Muscle of arm (tissue), 1 donor: ENCODE measurements at regions not wholly inside any gene's neighbourhood (a gene's known extent, or its start where the extent isn't known, plus 50 kb on each side); places are given as distances from the start of the nearest gene placed in this dataset.
A peak's percentile ranks its signal among the peaks of the same experiment; 100 is the strongest.

ENCODE experiments used
- DNase-seq: peaks from one replicate; pipeline ENCODE4 v3.0.0-alpha.2; 2013

DNA sequence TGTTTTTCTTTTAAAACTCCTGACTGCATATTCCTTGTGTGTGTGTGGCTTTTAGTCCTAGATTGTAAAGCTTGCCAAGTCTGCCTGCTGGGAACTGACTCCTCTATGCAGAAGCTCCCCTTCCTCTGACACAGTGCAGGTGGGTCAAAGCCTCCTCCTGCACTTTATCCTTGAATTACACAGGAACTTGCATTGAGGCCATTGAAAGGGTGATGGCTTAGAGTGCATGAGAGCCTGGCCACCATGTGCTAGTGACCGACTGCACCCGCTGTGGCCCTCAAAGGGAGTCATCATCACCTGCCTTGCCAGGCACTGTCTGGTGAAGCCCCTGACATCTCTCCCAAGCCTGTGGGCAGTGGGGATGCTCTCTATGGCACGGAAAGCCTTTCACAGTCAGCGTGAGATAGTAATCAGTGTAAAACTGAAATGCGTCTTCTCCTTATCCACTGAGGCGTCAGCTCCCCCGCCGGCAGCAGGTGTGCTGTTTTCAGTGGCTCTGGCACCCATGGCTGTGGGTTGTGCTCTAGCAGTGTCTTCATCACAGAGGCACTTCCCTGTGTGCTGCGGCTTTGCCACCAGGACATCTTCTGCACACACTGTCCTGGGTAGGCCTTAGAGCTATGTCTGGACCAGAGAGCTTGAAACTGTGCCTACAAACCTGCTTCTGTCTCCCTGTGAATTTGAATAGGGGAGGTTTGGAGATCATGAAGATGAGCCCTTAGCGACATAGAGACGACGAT lies 87.9 kb downstream of the THBS2 start:
- DNase-seq: peak; percentile 41

- DNase-seq: no peak
Observed at GRCh38 chr6:169164986-169165385, 88.7 kb downstream of the THBS2 start.

GRCh38 chr6:169164451-169164850 lies 89.2 kb downstream of the THBS2 start:
- DNase-seq: no peak

DNA sequence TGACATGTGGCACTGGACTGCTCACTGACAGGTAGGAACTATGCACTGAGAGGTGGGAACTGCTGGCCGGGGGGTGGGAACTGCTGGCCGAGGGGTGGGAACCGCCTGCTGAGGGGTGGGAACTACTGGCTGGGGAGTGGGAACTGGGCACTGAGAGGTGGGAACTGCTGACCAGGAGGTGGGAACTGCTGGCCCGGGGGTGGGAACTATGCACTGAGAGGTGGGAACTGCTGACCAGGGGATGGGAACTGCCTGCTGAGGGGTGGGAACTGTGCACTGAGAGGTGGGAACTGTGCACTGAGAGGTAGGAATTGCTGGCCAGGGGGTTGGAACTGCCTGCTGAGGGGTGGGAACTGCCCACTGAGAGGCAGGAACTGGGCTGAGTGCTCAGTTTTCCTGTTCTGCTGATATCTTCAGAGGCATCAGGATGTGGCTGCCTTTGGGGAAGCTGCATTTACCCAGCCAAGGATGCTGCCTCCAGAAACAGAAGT lies 90.2 kb downstream of the THBS2 start:
- DNase-seq: no peak

DNA sequence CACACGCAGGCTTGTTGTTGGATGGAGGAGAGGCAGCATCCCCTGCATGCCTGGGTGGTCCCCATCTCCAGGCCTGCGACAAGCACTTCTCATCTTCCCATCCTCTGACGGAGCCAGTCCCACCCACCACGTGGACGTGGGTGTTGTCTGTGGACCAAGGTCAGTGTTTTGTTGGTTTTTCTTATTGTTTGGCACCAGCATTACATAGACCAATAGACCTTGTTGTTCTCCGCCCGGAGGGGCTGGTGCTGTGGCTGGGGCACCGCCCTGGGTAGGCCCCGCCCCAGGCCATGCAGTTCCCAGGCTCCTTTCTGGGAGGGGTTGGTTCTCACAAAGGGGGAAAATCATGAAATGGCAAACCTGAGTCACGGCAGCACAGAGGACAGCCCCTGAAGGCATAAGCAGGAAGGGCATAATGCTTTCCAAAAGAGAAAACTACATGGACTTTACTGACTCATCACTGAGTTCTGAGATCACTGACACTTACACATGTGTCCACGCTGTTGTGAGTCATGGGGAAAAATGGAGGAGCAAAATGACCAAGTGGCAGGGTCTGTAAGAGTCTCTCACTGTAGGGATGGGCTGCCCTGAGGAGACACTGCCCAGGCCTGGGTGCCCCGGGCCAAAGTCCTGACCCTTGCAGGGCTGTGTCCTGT lies 90.8 kb downstream of the THBS2 start:
- peak; percentile 31 for DNase-seq

GRCh38 chr6:169162249-169162648 lies 91.4 kb downstream of the THBS2 start:
- no peak for DNase-seq

DNA sequence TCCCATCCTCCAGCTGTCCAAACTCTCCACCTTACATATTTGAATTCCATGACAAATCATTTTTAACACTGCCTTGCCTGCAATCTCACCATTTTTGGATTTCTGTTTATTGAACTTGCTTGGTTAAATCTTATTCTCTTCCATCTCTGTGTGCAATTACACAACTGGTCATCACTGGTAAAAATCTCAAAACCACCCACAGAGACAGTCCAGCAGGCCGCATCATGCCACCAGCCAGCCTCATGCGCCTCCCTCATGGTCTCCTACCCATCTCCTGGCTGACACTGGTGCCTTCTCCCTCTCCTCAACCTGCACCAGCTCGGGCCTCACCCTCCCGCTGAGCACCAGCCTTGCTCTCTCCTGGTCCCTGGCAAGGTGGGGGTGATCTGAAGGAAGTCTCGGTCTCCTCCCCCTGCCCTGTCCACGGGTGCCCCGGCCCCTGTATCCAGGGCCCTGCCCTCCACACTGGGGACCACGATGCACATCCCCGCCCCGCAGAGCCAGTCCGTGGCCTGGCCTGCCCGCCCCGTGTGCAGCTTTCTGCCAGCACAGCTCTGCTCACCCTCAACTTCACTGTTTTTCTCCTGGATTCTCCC lies 92.0 kb downstream of the THBS2 start:
- no peak for DNase-seq

DNA sequence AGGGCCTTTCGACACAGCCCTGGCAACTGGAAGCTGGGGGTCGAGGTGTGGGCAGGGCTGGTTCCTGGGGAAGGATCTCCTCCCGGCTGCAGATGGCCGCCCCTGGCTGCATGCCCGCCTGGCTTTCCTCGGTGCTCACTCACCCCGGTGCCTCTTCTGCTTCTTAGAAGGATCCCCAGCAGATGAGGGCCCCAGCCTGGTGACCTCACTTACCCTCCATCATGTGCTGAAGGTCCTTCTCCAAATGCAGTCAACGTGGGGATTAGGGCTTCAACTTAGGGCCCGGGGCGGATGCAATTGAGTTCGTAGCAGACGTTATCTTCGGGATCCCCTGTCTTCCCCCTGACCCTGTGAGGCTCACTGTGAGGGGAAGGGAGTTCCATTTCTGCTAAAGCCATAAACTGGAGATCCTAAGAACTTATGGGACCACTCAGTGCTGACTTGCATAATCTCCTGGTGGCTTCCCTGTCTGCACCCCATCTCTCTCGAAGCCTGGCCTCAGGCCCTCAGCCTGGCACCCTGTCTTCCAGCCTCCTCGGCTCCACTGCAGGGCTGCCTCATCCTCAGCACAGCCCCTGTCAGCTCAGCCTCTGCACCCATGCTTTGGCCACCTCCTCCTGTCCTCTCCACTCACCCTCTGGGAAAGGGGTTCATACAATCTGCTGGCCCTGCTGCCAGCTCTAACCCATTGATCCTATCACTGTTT lies 92.6 kb downstream of the THBS2 start:
- DNase-seq: no peak

DNA sequence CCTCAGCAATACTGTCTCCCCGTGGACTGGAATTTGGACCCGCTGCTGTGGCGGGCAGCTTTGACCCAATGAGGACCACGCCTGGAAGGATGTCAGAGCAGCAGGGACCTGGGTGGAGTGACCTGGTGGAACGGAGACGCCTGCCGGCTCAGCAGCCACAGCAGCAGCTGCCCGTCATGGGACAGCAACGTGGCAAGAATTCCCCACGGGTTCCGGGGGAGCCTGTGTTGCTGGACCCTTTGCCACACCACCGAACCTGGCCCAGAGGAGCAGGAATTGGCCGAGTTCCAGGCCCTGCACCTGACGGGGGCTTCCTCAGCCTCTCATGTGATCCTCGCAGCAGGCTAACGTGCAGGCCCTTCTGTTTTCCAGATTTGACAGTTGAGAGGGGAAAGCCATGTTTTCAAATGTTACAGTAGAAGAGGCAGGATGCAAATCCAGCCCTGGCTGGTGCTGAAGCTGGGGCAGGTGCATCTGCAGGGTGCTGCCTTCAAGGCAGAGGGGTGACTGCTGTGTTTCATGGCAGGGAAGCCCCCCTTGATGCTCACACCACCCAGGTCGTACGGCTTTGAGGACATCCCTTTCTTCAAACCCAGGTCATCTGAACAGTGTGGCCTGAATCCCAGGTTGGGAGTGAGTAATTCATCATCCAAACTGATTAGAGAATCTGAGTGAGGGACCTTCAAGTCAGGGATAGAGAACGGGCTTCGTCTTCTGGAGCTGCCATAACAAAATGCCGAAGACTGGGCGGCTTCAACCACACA lies 93.4 kb downstream of the THBS2 start:
- DNase-seq: no peak

DNA sequence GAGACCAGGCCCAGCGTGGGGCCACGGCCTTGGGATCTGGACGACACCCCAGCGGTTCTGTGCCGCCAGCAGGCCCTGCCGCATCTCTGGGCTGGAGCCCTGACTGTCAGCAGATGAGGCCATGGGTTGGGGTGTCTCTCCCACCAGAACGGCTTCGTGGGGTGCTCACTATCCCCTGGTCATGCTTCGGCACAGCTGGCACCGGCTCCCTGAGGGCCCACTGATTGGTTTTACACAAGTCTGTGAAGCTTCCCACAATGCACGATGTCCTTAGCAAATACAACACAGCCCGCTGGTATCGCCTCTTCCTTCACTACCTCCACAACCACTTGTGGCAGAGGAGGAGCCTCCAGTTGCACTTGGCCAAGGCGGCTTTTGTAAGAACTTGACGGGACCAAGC lies 94.3 kb downstream of the THBS2 start:
- DNase-seq: no peak

DNA sequence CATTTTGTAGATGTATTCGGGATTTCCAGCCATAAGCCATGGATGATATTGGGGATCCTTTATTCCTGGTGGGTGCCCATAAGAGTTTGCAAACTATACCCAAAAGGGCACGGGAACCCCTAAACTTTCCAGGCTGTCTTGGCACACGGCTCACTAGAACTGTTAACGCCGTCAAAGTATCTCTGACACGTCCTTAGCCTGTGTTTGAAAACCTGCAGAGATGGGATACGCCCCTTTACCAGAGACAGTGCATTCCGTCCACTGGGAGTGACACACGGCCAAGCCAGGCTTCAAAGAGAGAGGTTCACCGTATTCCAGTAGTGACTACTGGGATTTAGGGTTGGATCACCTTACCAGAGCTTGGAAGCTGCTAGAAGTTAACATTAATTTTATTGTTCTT lies 95.0 kb downstream of the THBS2 start:
- peak; percentile 67 for DNase-seq

DNA sequence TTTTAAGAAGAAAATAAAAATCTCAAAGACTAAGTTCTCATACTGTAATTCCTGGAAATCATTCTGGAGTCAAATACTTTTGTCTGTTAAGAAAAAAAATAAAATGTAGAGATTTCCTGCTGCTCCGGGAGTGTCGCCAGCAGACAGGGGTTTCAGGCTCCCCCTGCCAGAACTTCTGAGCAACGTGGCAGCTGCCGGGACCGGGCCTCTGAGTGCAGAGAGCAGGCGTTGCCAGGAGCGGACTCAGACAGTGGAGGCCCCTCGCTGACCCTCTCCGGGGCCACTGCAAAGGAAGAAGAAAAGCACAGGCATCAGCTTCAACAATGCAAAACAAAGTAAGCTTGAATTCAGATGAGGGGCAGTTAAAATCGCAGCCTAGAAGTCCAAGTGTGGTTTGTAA lies 95.5 kb downstream of the THBS2 start:
- peak; percentile 95 for DNase-seq

GRCh38 chr6:169157197-169158148 lies 96.2 kb downstream of the THBS2 start:
- peak; percentile 72 for DNase-seq

- DNase-seq: no peak
Observed at GRCh38 chr6:169156793-169157147, 96.9 kb downstream of the THBS2 start.

DNA sequence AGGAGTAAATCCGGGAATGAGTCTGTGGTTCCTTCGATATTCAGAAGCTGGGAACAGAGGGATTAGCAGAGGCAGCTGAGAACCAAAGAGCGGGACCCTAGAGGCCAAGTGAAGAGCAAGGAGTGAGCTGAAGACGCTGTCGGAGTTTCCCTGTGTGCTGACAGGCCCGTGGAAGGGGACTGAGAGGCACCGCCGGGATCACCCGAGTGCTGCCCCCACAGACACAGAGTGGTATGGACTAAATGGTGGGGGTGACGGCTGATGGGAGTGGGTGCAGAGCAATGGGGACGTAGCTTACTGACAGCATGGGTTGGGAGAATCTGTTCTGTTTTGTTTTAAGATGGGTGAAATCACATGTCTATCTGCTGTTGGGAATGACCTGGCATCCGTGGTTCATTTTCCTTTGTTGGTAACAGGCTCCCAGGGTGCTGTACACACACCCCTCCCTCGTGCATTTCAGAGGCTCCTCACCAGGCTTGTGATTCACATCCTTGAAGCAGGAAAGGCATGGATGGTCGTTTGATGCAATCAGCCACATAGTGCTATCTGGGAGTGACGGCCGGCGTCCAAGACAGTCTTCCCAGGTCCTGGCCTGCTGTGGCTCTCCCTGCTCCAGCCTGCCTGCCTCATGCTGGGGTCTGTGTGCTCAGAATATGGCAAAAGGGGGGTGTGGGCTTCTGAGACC lies 97.4 kb downstream of the THBS2 start:
- no peak for DNase-seq

DNA sequence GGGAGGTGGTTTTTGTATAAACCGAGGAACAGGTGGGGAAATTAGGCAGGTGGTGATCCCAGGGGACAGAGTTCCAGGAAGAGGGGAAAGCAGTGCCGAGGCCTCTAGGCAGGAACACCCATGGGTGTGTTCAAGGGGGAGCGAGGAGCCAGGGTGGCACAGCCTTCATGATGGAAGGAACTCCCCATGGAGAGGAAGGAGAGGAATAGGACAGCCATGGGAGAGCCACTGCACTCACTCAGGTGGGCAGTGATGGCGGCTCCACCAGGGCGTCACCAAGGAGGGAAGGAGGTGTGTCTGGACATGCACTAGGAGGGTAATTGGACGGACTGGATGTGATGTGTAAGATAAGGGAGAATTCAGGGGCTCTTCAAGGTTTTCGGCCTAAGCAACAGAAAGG lies 98.2 kb downstream of the THBS2 start:
- no peak for DNase-seq

GRCh38 chr6:169153401-169153800 lies 100.2 kb downstream of the THBS2 start:
- no peak for DNase-seq

- DNase-seq: no peak
Observed at GRCh38 chr6:169146521-169146920, 107.1 kb downstream of the THBS2 start.

DNA sequence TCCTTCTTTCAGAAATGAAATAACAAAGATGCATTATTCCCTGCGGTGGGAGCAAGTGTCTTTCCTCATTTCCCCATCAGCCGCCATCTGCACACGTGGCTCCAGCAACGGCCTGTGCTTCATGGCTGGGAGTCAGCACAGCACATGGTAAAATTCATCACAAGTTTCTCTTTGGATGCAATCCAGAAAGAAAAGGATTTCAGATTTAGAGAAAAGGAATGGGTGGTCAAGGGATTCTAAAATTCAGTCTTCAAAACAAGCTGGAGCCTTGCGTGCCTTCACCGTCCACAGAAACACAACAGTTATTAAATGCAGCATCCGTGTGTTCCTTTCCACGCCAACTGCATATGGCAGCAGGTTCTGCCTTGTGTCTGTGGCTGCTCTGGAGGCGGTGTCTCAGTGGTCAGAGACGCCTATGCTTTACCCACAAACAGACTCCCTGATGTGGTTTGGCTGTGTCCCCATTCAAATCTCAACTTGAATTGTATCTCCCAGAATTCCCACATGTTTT lies 107.6 kb downstream of the THBS2 start:
- peak; percentile 87 for DNase-seq

DNA sequence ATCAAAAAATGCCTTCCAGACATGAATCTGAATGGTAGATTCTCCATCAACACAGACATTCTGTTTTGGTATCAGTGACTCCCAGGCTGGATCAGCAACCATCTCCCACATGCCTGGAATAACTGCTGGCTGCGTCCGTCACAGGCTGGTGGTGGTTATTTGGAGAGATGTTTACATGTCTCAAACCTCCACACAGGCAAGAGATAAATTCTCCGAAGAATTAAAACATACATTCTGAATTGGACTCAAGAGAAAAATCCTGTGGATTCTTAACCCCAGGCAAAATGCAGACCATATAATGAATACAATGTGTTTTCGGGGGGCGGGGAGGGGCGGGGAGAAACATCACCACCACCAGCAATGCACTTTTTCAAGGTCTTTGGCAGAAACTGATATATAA lies 108.2 kb downstream of the THBS2 start:
- DNase-seq: no peak
